NCI-H748 (cell line): ENCODE measurements at regions not wholly inside any gene's neighbourhood (a gene's known extent, or its start where the extent isn't known, plus 50 kb on each side); places are given as distances from the start of the nearest gene placed in this dataset.
A peak's percentile ranks its signal among the peaks of the same experiment; 100 is the strongest.
"Not testable (repeated sequence)": the region's sequence is repeated elsewhere in the genome, so short reads cannot be mapped to it uniquely, and the experiment has no call there.

ENCODE experiments used
- DNase-seq: peaks from one replicate; lab custom pipeline; 2025; ENCODE audit not compliant: unreplicated experiment; lab: John Stamatoyannopoulos, UW

DNA sequence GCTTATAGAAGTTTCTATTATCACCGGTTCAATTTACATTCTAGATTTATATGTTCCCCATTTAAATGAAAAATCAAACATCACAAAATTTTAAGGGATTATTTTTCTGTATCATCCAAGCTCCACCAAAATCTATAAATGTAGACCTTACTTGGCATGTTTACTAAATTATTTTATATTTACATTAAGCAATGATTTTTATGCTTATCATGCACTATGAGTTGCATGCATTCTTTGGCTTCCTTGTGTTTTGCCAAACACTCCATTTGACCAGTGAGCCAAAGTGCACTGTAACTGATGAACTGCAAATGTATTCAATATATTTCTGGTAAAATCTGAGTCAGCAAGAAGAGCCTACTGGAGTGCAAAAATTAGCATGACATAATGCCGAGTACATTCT is 595.5 kb upstream of the PCDH7 start:
- not testable (repeated sequence) for DNase-seq

DNA sequence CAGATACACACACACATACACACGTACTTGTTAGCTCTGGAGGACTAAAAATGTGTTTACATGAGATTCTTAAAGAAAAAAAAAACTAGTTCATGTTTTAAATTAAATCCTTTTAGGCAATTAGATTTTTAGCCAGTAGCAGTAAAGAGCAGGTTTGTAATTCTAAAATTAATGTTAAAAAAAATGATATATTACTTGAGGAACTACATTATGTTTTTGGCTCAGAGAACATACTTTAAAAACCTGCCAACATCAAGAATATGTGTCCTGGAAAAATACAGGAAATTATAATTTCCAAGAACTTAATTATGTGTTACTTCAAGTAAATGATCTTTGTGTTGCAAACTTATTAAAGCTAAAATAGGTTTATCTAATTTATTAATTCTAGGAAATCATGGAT is 594.3 kb upstream of the PCDH7 start:
- DNase-seq: no peak

DNA sequence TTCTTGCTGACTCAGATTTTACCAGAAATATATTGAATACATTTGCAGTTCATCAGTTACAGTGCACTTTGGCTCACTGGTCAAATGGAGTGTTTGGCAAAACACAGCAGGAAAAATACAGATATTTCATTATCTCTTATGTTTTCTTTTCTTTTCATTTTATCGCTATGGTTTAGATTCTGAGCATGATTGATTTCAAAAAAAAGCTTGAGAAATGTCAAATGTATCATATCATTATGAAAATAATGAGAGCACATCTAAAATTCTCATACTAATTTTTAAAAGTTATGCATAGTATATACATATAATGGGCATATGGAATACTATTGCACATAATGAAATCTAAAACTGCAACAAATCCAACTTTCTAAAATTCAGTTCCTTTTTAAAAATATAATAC is 593.8 kb upstream of the PCDH7 start:
- DNase-seq: no peak

DNA sequence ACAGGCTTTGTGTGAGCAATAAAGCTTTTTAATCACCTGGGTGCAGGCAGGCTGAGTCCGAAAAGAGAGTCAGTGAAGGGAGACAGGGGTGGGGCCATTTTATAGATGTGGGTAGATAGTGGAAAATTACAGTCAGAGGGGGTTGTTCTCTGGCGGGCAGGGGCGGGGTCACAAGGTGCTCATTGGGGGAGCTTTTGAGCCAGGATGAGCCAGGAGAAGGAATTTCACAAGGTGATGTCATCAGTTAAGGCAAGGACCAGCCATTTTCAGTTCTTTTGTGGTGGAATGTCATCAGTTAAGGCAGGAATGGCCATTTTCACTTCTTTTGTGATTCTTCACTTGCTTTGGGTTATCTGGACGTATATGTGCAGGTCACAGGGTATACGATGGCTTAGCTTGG is 571.3 kb upstream of the PCDH7 start:
- DNase-seq: not testable (repeated sequence)

DNA sequence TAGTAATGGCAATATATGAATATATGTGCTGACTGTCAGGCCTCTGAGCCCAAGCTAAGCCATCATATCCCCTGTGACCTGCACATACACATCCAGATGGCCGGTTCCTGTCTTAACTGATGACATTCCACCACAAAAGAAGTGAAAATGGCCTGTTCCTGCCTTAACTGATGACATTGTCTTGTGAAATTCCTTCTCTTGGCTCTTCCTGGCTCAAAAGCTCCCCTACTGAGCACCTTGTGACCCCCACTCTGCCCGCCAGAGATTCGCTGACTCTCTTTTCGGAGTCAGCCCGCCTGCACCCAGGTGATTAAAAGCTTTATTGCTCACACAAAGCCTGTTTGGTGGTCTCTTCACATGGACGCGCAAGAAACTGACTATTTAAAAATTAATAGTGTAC is 570.6 kb upstream of the PCDH7 start:
- DNase-seq: not testable (repeated sequence)

DNA sequence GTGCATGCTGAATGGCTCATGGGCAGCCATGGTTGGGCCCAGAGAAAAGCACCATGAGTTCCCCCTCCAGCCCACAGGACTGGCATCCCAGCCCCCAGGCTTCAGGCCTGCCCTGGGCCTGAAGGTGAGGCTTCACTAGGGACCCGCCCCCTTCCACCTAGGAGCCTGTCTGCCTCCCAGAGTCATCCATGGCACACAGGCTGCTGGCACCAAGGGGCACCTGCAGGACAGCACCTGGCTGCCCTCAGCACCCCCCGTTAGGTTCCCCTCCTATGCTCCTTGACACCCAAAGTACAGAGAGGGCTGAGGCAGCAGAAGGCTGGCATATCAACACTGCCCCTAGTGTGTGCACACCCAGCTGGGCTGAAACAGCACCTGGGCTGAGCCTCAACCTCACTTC is 566.7 kb upstream of the PCDH7 start:
- DNase-seq: no peak

DNA sequence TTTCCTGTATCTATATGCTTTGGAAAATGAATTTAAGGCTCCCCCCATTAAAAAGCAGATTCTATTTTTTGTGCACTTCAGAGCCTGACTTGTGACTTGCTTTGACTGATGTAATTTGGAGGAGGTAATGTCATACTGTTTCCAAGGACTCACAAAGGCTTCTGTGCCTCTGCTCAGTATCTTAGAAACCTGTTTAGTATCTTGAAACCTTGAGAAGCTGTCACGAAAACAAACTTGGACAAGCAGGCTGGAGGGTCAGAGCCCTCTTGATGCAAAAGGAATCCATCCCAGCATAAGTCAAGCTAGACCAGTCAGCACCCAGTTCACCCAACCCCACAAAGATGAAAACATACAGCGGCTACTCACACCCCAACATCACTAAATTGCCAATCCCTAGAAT is 560.0 kb upstream of the PCDH7 start:
- no peak for DNase-seq

DNA sequence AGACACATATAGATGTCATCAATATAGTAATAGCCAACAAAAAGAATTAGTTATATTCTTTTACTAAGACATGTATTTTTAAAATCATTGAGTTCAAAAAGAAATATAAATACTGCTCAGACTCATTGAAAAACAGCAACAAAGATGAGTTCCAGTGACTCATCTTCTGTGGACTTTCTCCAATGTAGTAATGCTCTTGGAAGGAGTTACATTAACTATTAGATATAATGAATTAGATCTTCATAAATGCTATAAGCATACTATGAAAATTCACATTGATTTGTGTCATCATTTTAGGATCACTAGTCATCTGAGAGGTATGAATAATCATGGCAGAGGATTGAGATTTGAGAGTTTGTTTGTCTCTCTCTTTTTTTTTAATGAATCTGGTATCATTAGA is 547.8 kb upstream of the PCDH7 start:
- no peak for DNase-seq

DNA sequence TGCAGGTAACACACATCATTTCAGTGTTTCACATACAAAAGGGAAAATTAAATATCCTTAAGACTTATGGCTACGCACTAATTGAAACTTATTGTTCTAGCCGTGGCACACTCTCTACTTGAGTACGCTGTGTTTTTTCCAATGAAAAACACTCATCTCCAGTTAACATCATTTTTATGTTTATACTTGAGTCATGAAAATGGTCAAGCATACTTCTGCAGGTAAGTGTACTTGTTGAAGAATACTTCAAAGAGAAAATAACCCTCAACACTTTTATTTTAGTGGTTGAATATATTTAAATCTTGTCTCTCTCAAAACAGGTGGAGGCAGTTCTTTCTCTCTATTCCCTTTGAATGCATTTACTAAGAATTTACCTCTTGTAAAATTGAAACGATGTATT is 538.7 kb upstream of the PCDH7 start:
- DNase-seq: no peak

DNA sequence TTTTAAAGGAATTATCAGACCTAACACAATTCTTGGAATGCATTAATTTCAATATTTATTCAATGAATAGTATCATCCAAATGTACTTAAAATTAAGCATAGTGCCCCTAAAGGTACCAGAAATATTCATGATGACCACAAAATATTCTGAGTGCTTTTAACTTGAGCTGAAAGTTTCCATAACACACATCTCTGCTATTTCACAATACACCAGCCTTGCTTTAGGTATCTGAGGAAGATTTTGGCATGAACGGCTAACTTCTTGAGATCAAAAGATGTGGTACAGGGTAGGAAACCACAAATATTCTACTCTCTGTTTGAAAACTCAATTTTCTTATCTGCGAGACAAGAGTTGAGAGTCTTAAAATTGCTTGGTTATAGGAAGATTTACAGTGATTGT is 538.3 kb upstream of the PCDH7 start:
- no peak for DNase-seq

DNA sequence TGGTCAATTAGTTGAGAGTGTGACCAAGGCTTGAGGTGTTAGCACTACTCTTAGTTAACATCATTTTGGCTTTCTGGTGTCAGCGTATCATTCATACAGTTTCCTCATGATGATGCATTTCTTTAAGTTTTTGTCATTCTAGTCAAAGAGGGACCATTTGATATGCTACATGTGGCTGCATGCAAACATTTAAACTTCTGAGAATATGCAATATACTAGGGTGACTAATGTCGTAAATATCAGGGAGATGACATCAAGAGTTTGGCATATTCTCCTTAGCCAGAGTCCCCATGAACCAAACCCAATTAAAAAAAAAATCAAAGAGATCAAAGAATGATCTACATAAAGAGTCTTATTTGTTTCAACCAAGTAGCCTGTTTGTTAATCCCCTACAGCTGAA is 537.4 kb upstream of the PCDH7 start:
- no peak for DNase-seq

DNA sequence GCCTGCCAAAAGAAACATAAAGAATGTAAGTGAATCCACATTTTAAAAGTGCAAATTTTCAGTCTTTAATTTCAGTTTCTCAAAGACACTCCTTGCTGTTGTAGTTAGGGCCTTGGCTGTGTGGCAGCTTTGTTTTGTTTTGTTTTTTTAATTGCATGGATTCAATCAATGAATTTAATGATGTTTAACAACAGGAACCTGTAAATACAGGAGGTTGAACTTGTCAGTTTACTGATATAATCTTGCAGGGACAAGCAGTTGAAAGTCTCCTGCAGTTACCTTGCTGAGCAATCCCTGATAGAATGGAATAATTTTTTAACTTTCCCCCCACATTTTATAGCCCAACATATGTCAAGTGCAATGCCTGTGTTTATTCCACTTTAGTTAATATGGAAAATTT is 528.3 kb upstream of the PCDH7 start:
- DNase-seq: no peak

DNA sequence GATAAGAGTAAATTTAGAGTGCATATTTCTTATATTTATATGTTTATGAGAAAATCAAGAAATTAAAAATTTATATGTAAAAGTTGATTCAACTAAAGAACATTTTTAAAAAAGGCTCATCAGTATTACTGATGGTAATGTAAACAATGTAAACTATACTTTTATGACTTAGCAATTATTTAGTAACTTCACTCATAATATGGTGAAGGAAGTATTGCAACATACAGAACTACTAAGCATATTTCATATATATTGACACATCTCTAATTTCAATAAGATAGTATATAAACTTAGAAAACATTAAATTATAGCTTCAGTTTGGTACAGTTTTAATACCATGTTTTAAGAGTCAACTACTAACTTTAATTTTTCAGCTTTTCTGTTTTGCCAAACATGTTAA is 512.8 kb upstream of the PCDH7 start:
- DNase-seq: no peak

DNA sequence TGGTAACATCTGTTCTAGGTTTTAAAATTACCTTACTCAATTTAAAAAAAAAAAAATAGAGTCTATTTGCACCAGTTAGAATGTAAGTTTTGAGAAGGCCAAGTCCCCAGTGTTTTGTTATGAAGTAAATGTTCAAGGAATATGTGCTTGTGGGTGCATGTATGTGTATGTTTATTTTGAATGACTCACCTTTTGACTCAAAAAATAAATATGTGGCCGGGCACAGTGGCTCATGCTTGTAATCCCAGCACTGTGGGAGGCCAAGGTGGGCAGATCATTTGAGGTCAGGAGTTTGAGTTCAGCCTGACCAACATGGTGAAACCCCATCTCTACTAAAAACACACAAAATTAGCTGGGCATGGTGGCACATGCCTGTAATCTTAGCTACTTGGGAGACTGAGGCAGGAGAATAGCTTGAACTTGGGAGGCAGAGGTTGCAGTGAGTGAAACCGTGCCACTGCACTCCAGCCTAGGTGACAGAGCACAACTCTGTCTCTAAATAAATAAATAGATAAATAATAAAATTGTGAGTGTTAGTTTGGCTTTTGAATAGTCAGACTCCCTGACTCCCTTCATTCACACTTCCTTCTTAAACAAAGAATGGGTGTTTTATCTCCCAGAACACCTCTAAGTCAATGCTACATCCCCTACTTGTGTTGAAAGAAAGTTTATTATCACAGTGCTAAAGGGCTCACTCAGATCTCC is 511.3 kb upstream of the PCDH7 start:
- no peak for DNase-seq

DNA sequence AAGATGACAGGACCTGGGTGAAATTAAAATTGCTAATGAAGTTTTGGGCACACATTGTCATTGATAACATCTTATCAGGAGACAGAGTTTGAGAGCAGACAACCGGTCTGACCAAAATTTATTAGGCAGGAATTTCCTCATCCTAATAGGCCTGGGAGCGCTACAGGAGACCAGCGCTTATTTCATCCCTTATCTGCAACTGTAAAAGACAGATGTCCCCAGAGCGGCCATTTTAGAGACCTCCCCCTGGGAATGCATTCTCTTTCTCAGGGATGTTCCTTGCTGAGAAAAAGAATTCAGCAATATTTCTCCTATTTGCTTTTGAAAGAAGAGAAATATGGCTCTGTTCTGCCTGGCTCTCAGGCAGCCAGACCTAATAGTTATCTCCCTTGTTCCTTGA is 504.2 kb upstream of the PCDH7 start:
- DNase-seq: not testable (repeated sequence)

DNA sequence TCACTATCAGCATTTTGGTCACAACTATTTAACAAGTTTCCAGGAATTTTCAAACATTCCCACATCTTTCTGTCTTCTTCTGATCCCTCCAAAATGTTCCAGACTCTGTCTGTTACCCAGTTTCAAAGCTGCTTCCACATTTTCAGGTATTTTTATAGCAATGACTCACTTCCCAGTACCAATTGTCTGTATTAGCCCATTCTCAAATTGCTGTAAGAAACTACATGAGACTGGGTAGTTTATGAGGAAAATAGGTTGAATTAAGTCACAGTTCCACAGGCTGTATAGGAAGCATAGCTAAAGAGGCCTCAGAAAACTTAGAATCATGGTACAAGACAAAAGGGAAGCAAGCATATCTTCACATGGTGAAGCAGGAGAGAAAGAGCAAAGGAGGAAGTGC is 475.0 kb upstream of the PCDH7 start:
- DNase-seq: no peak

DNA sequence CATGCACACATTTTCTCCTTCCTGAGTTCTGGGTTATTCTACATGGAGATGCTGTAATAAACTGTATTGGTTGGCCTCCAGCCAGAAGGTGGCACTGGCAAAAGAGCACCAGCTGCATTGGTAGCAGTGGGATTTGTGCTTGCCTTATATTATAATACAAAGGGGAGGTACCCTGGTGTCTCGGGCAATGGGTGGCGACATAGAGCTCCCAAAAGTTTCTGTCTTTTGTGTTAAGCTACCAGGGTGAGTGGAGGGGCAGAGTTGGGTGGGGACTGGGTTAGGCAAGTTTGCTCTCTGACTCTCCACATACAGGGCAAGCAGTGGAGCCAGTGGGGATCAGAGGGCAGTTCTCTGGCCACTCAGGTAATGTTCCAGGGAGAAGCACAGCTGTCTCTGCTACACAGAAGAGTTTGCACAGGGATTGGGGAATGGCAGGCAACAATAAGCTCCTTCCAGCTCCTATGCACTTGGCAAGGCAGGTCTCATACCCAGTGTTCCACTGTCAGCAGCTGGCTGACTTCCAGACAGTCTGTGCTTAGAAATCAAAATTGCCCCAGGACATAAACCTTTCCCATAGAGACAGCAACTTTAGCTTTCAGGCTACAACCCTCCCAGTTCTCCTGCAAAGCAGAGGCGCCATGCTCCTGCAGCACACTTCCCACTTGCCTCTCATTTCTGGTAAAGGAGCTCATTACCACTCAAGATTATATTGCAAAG is 463.9 kb upstream of the PCDH7 start:
- peak; percentile 10 for DNase-seq

DNA sequence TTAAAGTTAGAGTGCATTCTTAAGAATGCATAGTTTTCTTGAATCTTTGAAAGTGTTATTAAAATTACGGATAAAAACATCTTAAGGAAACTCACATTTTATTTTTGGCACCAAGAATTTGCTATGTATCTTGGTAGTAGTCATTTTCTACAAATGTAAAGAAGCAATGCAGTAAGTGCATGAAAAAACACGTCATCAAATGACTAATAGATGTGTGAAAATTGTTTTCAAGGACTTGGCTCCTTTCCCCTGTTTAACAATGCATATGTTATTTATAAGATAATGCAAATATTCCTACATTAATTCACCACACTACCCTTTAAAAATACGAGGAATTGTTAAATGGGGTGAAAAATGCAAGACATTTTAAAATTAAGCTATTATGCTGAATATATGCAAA is 461.2 kb upstream of the PCDH7 start:
- DNase-seq: no peak

DNA sequence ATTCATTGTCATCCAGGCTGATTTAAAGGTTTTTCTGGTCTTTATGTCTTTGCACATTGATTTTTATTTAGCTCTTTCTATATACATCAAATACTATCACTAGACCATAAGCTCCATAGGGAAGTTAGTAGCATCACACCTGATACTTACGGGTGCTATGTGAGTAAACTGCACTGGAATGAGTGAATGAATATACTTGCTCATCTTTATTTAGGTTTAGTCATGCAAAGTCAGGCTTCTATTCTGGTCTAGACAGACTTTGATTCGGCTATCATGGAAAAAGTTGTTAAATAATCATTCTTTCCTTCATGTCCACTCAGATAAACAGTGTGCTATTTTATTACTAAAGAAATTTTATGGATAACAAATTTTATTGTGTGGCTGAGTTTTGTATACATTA is 457.8 kb upstream of the PCDH7 start:
- DNase-seq: no peak

DNA sequence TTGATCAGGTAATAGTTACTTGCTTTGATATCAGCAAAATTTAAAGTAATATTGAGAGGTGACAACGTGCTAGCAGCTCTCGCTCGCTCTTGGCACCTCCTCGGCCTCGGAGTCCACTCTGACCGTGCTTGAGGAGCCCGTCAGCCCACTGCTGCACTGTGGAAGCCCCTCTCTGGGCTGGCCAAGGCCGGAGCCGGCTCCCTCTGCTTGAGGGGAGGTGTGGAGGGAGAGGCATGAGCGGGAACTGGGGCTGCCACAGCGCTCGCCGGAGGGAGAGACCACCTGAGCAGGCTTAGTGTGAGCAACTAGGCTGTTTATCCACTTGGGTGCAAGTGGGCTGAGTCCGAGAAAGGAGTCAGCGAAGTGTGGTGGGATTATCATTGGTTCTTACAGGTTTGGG is 455.7 kb upstream of the PCDH7 start:
- DNase-seq: no peak

DNA sequence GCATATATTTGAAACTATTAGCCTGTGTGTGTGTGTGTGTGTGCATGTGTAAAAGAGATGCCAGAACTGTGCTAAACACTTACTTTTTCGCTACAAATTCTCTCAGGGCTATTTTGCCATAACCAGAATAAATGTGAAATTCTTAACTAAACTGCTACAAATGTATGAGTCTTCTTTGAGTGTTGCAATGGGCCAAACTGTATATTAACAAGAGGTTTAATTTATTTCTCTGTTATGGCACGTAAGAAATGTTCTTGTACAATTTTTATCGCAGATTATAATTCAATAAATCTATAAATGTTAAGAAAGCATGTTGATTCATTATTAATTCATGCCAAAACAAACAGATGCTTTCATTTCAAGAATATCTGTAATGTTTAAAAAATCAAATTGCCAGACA is 454.5 kb upstream of the PCDH7 start:
- DNase-seq: no peak

DNA sequence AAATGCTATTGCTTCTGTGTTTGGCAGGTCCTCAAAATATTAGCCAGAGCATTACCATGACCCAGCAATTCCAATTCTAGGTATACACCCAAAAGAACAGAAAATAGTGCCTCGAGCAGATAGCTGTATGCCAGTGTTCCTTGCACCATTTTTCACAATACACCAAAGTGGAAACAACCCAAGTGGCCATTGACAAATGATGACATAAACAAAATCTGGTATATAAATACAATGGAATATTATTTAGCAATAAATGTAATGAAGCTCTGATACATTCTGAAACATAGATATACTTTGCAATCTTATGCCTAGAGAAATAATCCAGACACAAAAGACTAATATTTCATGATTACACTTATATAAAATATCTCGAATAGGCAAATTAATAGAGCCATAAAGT is 451.8 kb upstream of the PCDH7 start:
- DNase-seq: no peak

DNA sequence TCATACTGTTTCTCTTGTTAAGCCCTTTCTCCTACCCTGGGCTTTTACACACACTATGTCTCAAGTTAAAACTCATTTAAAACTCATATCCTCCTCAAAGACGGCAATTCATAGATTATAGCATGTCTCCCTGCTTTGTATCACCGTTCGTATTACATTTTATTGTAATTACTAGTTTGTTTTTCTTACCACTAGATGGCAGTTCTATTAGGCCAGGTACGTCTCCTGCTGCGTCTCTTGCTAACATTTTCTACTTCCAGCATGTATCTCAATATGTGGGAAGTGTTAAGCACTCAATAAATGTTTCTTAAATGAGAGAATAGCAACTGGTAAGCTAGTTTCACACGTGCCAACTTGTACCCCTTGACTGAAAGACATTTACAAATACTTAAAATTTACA is 450.3 kb upstream of the PCDH7 start:
- peak; percentile 2 for DNase-seq
